ENCODE measurements at regions not wholly inside any gene's neighbourhood (a gene's known extent, or its start where the extent isn't known, plus 50 kb on each side); places are given as distances from the start of the nearest gene placed in this dataset.

DNA sequence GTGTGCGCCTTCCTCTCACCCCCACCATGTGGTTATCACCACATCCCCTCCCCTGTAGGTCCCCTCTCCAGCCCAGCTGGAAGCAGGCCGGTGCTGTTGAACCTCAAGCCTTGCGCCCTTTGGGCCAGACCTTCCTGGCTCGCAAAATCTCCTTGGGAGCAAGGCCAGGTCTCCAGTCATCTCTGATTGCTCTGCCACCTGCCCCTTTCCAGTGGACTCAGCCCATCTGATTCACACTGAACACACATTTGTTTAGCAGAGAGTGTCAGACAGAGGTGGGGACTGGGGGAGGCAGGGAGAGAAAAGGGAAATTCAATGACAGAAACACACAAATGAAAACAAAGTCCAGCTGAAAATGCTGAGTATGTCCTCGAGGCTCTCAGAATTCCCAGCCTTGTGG lies 119.4 kb downstream of the TPRA1 start:
- Histone ChIP-seq H3K9me1 (replicated peaks; ENCODE audit: control insufficient read depth, extremely low read depth, insufficient read depth, low read length) (no peaks in the 10 kb centered on the region), H3K9ac (replicated peaks; ENCODE audit: extremely low read depth, insufficient read depth, low read length) (no peak overlapping the region), H3K4me1 (ENCODE audit: control insufficient read depth, extremely low read depth, insufficient read depth, low read length) (no peaks in the 10 kb centered on the region), H4K20me1 (replicated peaks; ENCODE audit: control insufficient read depth, extremely low read depth, insufficient read depth, low read length) (no peaks in the 10 kb centered on the region), H2AFZ (ENCODE audit: low read depth, low read length) (no peak overlapping the region), H3K36me3 (ENCODE audit: control insufficient read depth in 2 of 2, extremely low read depth in 1 of 2, insufficient read depth in 2 of 2, low read length in 2 of 2) (no peaks in the 10 kb centered on the region), H3K79me2 (ENCODE audit: control insufficient read depth, insufficient read depth, low read length) (no peaks in the 10 kb centered on the region), H3K4me3 (replicated peaks in 1 of 3; ENCODE audit: insufficient read depth in 1 of 3, low read depth in 1 of 3, low read length in 3 of 3) (no peak overlapping the region), H3K27ac (ENCODE audit: insufficient read depth, low read depth, low read length) (no peak overlapping the region), H3K4me2 (ENCODE audit: insufficient read depth, low read length) (no peak overlapping the region), H3K9me3 (replicated peaks; ENCODE audit: control insufficient read depth, insufficient read depth, low read length) (no peaks in the 10 kb centered on the region), H3K27me3 (ENCODE audit: control insufficient read depth in 2 of 2, insufficient read depth in 2 of 2, low read length in 2 of 2) (no peaks in the 10 kb centered on the region)
- FAIRE-seq, result no peak
- intact Hi-C loops (cut with micrococcal nuclease) (no loop called here), dilution Hi-C loops (cut with MboI; ENCODE audit: extremely low pct_ligation_motif_present, low sequenced_read_pairs) (no loop called here)
- no peak for TF ChIP-seq FOS (IDR thresholded peaks at IDR 0.05; ENCODE audit: borderline replicate concordance, insufficient read depth, low read length)
- POLR2A ChIA-PET, result no interaction called here
- CTCF ChIA-PET, result interaction anchor here (1.1 to 2.2 kb wide), 3 partner anchors 15 to 792 kb away, joined by 3 to 7 read pairs (median 3); no protein-coding TSS in a partner anchor
- no peak for DNase-seq (ENCODE audit: low read depth, low spot score)
- no TSS peak for BruUV-seq (replicated peaks)

DNA sequence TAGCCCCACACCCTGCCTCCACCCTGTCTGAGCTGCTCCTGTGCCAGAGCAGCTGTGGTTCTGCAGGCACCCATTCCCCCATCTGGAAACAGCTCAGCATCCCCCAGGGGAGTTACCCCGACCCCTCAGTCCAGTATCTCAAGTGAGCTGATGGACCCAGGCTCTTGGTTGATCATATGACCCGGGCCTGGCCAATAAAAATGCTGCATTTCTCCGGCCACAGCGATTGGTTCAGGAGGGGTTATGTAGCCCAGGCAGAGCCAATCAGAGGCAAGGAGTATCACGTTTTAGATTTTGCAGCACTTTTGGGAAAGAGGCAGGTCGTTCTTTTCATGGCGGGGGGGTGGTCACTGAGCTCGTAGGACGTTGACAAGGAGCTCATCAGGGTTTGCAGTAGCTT lies 120.8 kb downstream of the TPRA1 start:
- dilution Hi-C loops (cut with MboI; ENCODE audit: extremely low pct_ligation_motif_present, low sequenced_read_pairs), result no loop called here
- intact Hi-C loops (cut with micrococcal nuclease), result no loop called here
- POLR2A ChIA-PET, result no interaction called here
- no peak overlapping the region for H3K9ac ChIP-seq (replicated peaks; ENCODE audit: extremely low read depth, insufficient read depth, low read length)
- H3K79me2 ChIP-seq (ENCODE audit: control insufficient read depth, insufficient read depth, low read length), result no peaks in the 10 kb centered on the region
- no peak overlapping the region for H3K4me2 ChIP-seq (ENCODE audit: insufficient read depth, low read length)
- no peak for DNase-seq (ENCODE audit: low read depth, low spot score)
- H3K4me1 ChIP-seq (ENCODE audit: control insufficient read depth, extremely low read depth, insufficient read depth, low read length), result no peaks in the 10 kb centered on the region
- CTCF ChIA-PET, result interaction anchor here (1.1 to 2.2 kb wide), 2 partner anchors 14 to 27 kb away, joined by 3 to 7 read pairs; no protein-coding TSS in a partner anchor
- H3K4me3 ChIP-seq (replicated peaks in 1 of 3; ENCODE audit: insufficient read depth in 1 of 3, low read depth in 1 of 3, low read length in 3 of 3), result no peak overlapping the region
- no peak overlapping the region for H2AFZ ChIP-seq (ENCODE audit: low read depth, low read length)
- H3K27me3 ChIP-seq (ENCODE audit: control insufficient read depth in 2 of 2, insufficient read depth in 2 of 2, low read length in 2 of 2), result no peaks in the 10 kb centered on the region
- TF ChIP-seq FOS (IDR thresholded peaks at IDR 0.05; ENCODE audit: borderline replicate concordance, insufficient read depth, low read length) (no peak), JUN (IDR thresholded peaks at IDR 0.05; ENCODE audit: borderline replicate concordance, insufficient read depth, insufficient read length, low read depth) (no peak), POLR2AphosphoS5 (IDR thresholded peaks at IDR 0.05; ENCODE audit: insufficient read depth, low read depth, low read length) (no peak), POLR2A (IDR thresholded peaks at IDR 0.05; ENCODE audit: low read depth, low read length) (no peak), EZH2 (IDR thresholded peaks at IDR 0.05; ENCODE audit: borderline replicate concordance, low read depth, low read length, severe bottlenecking) (no peak), GATA2 (IDR thresholded peaks at IDR 0.05; ENCODE audit: insufficient read depth, insufficient read length, low read depth, low read length) (no peak), MYC (IDR thresholded peaks at IDR 0.05; ENCODE audit: low read depth, low read length) (no peak), CTCF (IDR thresholded peaks at IDR 0.05; ENCODE audit: extremely low read depth in 1 of 2, insufficient read depth in 1 of 2, low read depth in 1 of 2, low read length in 2 of 2) (no peak)
- TF ChIP-seq, protein P1, sequence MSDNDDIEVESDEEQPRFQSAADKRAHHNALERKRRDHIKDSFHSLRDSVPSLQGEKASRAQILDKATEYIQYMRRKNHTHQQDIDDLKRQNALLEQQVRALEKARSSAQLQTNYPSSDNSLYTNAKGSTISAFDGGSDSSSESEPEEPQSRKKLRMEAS (IDR thresholded peaks at IDR 0.05; ENCODE audit: insufficient read depth, insufficient read length), result no peak
- no peak overlapping the region for H3K27ac ChIP-seq (ENCODE audit: insufficient read depth, low read depth, low read length)
- FAIRE-seq, result no peak
- BruUV-seq (replicated peaks), result no TSS peak
- no peaks in the 10 kb centered on the region for H3K36me3 ChIP-seq (ENCODE audit: control insufficient read depth in 2 of 2, extremely low read depth in 1 of 2, insufficient read depth in 2 of 2, low read length in 2 of 2)
- no peaks in the 10 kb centered on the region for H4K20me1 ChIP-seq (replicated peaks; ENCODE audit: control insufficient read depth, extremely low read depth, insufficient read depth, low read length)
- no peaks in the 10 kb centered on the region for H3K9me1 ChIP-seq (replicated peaks; ENCODE audit: control insufficient read depth, extremely low read depth, insufficient read depth, low read length)
- H3K9me3 ChIP-seq (replicated peaks; ENCODE audit: control insufficient read depth, insufficient read depth, low read length), result no peaks in the 10 kb centered on the region

Data from endothelial cell of umbilical vein (primary cell).